ENCODE measurements at regions not wholly inside any gene's neighbourhood (a gene's known extent, or its start where the extent isn't known, plus 50 kb on each side); places are given as distances from the start of the nearest gene placed in this dataset.

GRCh38 chr5:110359221-110359620, 367.2 kb downstream of the TMEM232 start:
- DNase-seq (ENCODE audit: low read depth): no peak

GRCh38 chr5:110361471-110361870, 365.0 kb downstream of the TMEM232 start:
- DNase-seq (ENCODE audit: low read depth): peak; percentile 32

- no peak for DNase-seq (ENCODE audit: low read depth)
Measured at GRCh38 chr5:110362261-110362660, 364.2 kb downstream of the TMEM232 start.

- DNase-seq (ENCODE audit: low read depth): no peak
Measured at GRCh38 chr5:110366716-110367115, 359.8 kb downstream of the TMEM232 start.

Measured in amniotic epithelial cell (primary cell).